HepG2 (cell line): ENCODE measurements at regions not wholly inside any gene's neighbourhood (a gene's known extent, or its start where the extent isn't known, plus 50 kb on each side); places are given as distances from the start of the nearest gene placed in this dataset.

Experiments
- BRF2 ChIP-seq: sonication (generic); formaldehyde crosslinking; IDR thresholded peaks from 2 replicates; pipeline ENCODE4 v1.8.1; 2022; ENCODE audit warnings: mild to moderate bottlenecking, missing genetic modification reagents
- CENPX ChIP-seq: sonication (generic); formaldehyde crosslinking; IDR thresholded peaks from 2 replicates; pipeline ENCODE4 v1.9.0; 2021; ENCODE audit warnings: mild to moderate bottlenecking, missing genetic modification reagents, moderate library complexity
- DNMT1 ChIP-seq: sonication (generic); formaldehyde crosslinking; IDR thresholded peaks from 2 replicates; pipeline ENCODE4 v1.5.1; 2020; ENCODE audit warnings: mild to moderate bottlenecking, missing genetic modification reagents
- JDP2 ChIP-seq: sonication (generic); formaldehyde crosslinking; IDR thresholded peaks from 2 replicates; pipeline ENCODE4 v1.8.1; 2022; ENCODE audit warnings: missing genetic modification reagents, borderline replicate concordance
- KAT7 ChIP-seq: IDR thresholded peaks from 2 replicates; pipeline ENCODE4 v1.6.1; 2018; ENCODE audit warnings: borderline replicate concordance, missing compliant biosample characterization
- ONECUT2 ChIP-seq: sonication (generic); formaldehyde crosslinking; IDR thresholded peaks from 2 replicates; pipeline ENCODE4 v1.4.0; 2020; ENCODE audit warnings: missing genetic modification reagents
- SOX5 ChIP-seq: IDR thresholded peaks from 2 replicates; pipeline ENCODE4 v1.6.1; 2016; ENCODE audit warnings: borderline replicate concordance
- ZMYM3 ChIP-seq: sonication (generic); formaldehyde crosslinking; IDR thresholded peaks from 2 replicates; pipeline ENCODE4 v1.5.1; 2020; ENCODE audit warnings: mild to moderate bottlenecking, missing genetic modification reagents
- ZNF230 ChIP-seq: sonication (generic); formaldehyde crosslinking; IDR thresholded peaks from 2 replicates; pipeline ENCODE4 v1.4.0; 2020; ENCODE audit warnings: mild to moderate bottlenecking, missing genetic modification reagents
- ZNF781 ChIP-seq: sonication (generic); formaldehyde crosslinking; IDR thresholded peaks from 2 replicates; pipeline ENCODE4 v1.5.1; 2020; ENCODE audit warnings: borderline replicate concordance, mild to moderate bottlenecking, missing genetic modification reagents; ENCODE audit errors: not compliant biosample characterization
- TF ChIP-seq, protein P1 (sequence below): sonication (generic); formaldehyde crosslinking; IDR thresholded peaks from 2 replicates; pipeline ENCODE4 v1.4.0; 2020; ENCODE audit warnings: missing genetic modification reagents
- TF ChIP-seq, protein P2 (sequence below): sonication (generic); formaldehyde crosslinking; IDR thresholded peaks from 2 replicates; pipeline ENCODE4 v1.8.1; 2023; ENCODE audit warnings: mild to moderate bottlenecking, inconsistent platforms, moderate library complexity, missing genetic modification reagents, borderline replicate concordance
- TF ChIP-seq, protein P3 (sequence below): IDR thresholded peaks from 2 replicates; pipeline ENCODE4 v1.6.1; 2016; ENCODE audit warnings: missing biosample characterization, missing genetic modification reagents, low read depth
- TF ChIP-seq, protein P4 (sequence below): sonication (generic); formaldehyde crosslinking; IDR thresholded peaks from 2 replicates; pipeline ENCODE4 v1.9.0; 2021; ENCODE audit warnings: mild to moderate bottlenecking, missing genetic modification reagents
- TF ChIP-seq, protein P5 (sequence below): sonication (generic); formaldehyde crosslinking; IDR thresholded peaks from 2 replicates; pipeline ENCODE4 v1.5.0; 2020; ENCODE audit warnings: mild to moderate bottlenecking, missing genetic modification reagents

DNA sequence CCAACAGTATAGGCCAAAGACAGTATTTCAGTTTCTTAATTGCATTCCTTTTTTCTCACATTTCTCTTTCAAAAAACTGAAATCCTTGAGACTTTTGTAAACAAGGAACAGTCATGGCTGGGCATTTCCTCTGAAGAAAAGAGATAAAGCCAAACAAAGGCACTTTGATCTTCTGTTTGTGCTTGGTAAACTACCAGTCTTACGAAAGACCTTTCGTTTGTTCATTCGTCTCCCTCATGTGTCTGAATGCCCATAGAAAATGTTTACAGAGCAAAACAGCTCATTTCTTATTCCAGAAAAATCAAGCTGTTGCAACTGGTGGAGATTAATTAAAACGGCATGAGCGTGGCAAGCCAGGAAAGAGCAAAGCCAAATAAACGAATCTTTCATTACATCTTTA lies 178.0 kb downstream of the GASK1B start (continued):
- TF ChIP-seq ZMYM3 (CRISPR knock-in tag): peak; percentile 67; the same call in 1 of the 2 replicates
- TF ChIP-seq JDP2 (CRISPR knock-in tag): no peak
- TF ChIP-seq, protein P1, sequence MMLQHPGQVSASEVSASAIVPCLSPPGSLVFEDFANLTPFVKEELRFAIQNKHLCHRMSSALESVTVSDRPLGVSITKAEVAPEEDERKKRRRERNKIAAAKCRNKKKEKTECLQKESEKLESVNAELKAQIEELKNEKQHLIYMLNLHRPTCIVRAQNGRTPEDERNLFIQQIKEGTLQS (CRISPR knock-in tag): peak; percentile 79
- TF ChIP-seq, protein P2, sequence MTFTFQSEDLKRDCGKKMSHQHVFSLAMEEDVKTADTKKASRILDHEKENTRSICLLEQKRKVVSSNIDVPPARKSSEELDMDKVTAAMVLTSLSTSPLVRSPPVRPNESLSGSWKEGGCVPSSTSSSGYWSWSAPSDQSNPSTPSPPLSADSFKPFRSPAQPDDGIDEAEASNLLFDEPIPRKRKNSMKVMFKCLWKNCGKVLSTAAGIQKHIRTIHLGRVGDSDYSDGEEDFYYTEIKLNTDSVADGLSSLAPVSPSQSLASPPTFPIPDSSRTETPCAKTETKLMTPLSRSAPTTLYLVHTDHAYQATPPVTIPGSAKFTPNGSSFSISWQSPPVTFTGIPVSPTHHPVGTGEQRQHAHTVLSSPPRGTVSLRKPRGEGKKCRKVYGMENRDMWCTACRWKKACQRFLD (CRISPR knock-in tag): no peak
- TF ChIP-seq SOX5 (CRISPR knock-in tag): peak; percentile 100
- TF ChIP-seq CENPX: no peak
- no peak for TF ChIP-seq ZNF230 (CRISPR knock-in tag)
- TF ChIP-seq ONECUT2 (CRISPR knock-in tag): 0 out of 2 replicates have a peak, but pooled peaks have one; percentile 58
- TF ChIP-seq, protein P3, sequence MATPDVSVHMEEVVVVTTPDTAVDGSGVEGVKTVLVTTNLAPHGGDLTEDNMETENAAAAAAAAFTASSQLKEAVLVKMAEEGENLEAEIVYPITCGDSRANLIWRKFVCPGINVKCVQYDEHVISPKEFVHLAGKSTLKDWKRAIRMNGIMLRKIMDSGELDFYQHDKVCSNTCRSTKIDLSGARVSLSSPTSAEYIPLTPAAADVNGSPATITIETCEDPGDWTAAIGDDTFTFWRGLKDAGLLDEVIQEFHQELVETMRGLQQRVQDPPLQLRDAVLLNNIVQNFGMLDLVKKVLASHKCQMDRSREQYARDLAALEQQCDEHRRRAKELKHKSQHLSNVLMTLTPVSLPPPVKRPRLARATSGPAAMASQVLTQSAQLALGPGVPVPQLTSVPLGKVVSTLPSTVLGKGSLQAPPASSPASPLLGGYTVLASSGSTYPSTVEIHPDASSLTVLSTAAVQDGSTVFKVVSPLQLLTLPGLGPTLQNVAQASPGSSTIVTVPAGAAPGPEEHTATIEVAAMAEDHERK: no peak
- peak; percentile 72 for TF ChIP-seq BRF2
- no peak for TF ChIP-seq ZNF781 (CRISPR knock-in tag)
- no peak for TF ChIP-seq KAT7 (CRISPR knock-in tag)
- no peak for TF ChIP-seq DNMT1
- TF ChIP-seq, protein P4, sequence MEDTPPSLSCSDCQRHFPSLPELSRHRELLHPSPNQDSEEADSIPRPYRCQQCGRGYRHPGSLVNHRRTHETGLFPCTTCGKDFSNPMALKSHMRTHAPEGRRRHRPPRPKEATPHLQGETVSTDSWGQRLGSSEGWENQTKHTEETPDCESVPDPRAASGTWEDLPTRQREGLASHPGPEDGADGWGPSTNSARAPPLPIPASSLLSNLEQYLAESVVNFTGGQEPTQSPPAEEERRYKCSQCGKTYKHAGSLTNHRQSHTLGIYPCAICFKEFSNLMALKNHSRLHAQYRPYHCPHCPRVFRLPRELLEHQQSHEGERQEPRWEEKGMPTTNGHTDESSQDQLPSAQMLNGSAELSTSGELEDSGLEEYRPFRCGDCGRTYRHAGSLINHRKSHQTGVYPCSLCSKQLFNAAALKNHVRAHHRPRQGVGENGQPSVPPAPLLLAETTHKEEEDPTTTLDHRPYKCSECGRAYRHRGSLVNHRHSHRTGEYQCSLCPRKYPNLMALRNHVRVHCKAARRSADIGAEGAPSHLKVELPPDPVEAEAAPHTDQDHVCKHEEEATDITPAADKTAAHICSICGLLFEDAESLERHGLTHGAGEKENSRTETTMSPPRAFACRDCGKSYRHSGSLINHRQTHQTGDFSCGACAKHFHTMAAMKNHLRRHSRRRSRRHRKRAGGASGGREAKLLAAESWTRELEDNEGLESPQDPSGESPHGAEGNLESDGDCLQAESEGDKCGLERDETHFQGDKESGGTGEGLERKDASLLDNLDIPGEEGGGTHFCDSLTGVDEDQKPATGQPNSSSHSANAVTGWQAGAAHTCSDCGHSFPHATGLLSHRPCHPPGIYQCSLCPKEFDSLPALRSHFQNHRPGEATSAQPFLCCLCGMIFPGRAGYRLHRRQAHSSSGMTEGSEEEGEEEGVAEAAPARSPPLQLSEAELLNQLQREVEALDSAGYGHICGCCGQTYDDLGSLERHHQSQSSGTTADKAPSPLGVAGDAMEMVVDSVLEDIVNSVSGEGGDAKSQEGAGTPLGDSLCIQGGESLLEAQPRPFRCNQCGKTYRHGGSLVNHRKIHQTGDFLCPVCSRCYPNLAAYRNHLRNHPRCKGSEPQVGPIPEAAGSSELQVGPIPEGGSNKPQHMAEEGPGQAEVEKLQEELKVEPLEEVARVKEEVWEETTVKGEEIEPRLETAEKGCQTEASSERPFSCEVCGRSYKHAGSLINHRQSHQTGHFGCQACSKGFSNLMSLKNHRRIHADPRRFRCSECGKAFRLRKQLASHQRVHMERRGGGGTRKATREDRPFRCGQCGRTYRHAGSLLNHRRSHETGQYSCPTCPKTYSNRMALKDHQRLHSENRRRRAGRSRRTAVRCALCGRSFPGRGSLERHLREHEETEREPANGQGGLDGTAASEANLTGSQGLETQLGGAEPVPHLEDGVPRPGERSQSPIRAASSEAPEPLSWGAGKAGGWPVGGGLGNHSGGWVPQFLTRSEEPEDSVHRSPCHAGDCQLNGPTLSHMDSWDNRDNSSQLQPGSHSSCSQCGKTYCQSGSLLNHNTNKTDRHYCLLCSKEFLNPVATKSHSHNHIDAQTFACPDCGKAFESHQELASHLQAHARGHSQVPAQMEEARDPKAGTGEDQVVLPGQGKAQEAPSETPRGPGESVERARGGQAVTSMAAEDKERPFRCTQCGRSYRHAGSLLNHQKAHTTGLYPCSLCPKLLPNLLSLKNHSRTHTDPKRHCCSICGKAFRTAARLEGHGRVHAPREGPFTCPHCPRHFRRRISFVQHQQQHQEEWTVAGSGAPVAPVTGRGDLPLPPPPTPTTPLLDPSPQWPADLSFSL (CRISPR knock-in tag): no peak
- TF ChIP-seq, protein P5, sequence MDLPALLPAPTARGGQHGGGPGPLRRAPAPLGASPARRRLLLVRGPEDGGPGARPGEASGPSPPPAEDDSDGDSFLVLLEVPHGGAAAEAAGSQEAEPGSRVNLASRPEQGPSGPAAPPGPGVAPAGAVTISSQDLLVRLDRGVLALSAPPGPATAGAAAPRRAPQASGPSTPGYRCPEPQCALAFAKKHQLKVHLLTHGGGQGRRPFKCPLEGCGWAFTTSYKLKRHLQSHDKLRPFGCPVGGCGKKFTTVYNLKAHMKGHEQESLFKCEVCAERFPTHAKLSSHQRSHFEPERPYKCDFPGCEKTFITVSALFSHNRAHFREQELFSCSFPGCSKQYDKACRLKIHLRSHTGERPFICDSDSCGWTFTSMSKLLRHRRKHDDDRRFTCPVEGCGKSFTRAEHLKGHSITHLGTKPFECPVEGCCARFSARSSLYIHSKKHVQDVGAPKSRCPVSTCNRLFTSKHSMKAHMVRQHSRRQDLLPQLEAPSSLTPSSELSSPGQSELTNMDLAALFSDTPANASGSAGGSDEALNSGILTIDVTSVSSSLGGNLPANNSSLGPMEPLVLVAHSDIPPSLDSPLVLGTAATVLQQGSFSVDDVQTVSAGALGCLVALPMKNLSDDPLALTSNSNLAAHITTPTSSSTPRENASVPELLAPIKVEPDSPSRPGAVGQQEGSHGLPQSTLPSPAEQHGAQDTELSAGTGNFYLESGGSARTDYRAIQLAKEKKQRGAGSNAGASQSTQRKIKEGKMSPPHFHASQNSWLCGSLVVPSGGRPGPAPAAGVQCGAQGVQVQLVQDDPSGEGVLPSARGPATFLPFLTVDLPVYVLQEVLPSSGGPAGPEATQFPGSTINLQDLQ (CRISPR knock-in tag): no peak
